H9 (cell line): ENCODE measurements at regions not wholly inside any gene's neighbourhood (a gene's known extent, or its start where the extent isn't known, plus 50 kb on each side); places are given as distances from the start of the nearest gene placed in this dataset.

Experiments used
- DNase-seq: peaks from one replicate; pipeline ENCODE4 v3.0.0-alpha.2; 2017
- H2AFZ ChIP-seq: one replicate; pipeline ENCODE4 v1.6.1; 2013; ENCODE audit warnings: mild to moderate bottlenecking, low read length, control low read depth, moderate library complexity
- H2AK5ac ChIP-seq: 2 replicates; pipeline ENCODE4 v1.6.1; 2013; ENCODE audit warnings: low read length, control low read depth, mixed read lengths; ENCODE audit not compliant: insufficient read length
- H2BK120ac ChIP-seq: one replicate; pipeline ENCODE4 v1.6.1; 2013; ENCODE audit warnings: low read depth, mild to moderate bottlenecking, low read length, control low read depth, inconsistent platforms; ENCODE audit not compliant: poor library complexity, severe bottlenecking
- H2BK12ac ChIP-seq: 2 replicates; pipeline ENCODE4 v1.6.1; 2013; ENCODE audit warnings: low read length, control low read depth, mixed read lengths, low read depth; ENCODE audit not compliant: insufficient read length
- H2BK15ac ChIP-seq: 2 replicates; pipeline ENCODE4 v1.6.1; 2013; ENCODE audit warnings: low read depth, low read length, control low read depth
- H2BK20ac ChIP-seq: one replicate; pipeline ENCODE4 v1.6.1; 2013; ENCODE audit warnings: low read depth, mild to moderate bottlenecking, low read length, control low read depth, inconsistent platforms; ENCODE audit not compliant: poor library complexity, severe bottlenecking
- H2BK5ac ChIP-seq: 2 replicates; pipeline ENCODE4 v1.6.1; 2013; ENCODE audit warnings: low read length, control low read depth, mixed read lengths; ENCODE audit not compliant: insufficient read length
- H3K14ac ChIP-seq: 2 replicates; pipeline ENCODE4 v1.6.1; 2013; ENCODE audit warnings: low read length, control low read depth; ENCODE audit not compliant: insufficient read depth
- H3K18ac ChIP-seq: 2 replicates; pipeline ENCODE4 v1.6.1; 2013; ENCODE audit warnings: low read depth, mild to moderate bottlenecking, mixed read lengths, low read length, control low read depth; ENCODE audit not compliant: insufficient read length
- H3K23ac ChIP-seq: 2 replicates; pipeline ENCODE4 v1.6.1; 2013; ENCODE audit warnings: low read length, control low read depth, mixed read lengths, low read depth; ENCODE audit not compliant: insufficient read length
- H3K23me2 ChIP-seq: 2 replicates; pipeline ENCODE4 v1.6.1; 2013; ENCODE audit warnings: low read depth, mild to moderate bottlenecking, mixed read lengths, low read length, control low read depth; ENCODE audit not compliant: insufficient read length, poor library complexity, severe bottlenecking
- H3K27ac ChIP-seq: 2 replicates; pipeline ENCODE4 v1.5.1; 2013; ENCODE audit warnings: low read length, control low read depth, mixed read lengths, low read depth; ENCODE audit not compliant: insufficient read length
- H3K27me3 ChIP-seq: 2 replicates; pipeline ENCODE4 v1.6.1; 2013; ENCODE audit warnings: low read length, control low read depth, inconsistent platforms; ENCODE audit not compliant: insufficient read depth
- H3K4ac ChIP-seq: 2 replicates; pipeline ENCODE4 v1.6.1; 2013; ENCODE audit warnings: low read depth, mild to moderate bottlenecking, control low read depth, inconsistent platforms, low read length, moderate library complexity
- H3K4me1 ChIP-seq: 2 replicates; pipeline ENCODE4 v1.6.1; 2013; ENCODE audit warnings: low read length, control low read depth, inconsistent platforms; ENCODE audit not compliant: insufficient read depth
- H3K4me2 ChIP-seq: 2 replicates; pipeline ENCODE4 v1.6.1; 2013; ENCODE audit warnings: low read length, control low read depth, mixed read lengths; ENCODE audit not compliant: insufficient read length, insufficient read depth
- H3K56ac ChIP-seq: 2 replicates; pipeline ENCODE4 v1.6.1; 2013; ENCODE audit warnings: low read depth, mild to moderate bottlenecking, mixed read lengths, low read length, control low read depth; ENCODE audit not compliant: insufficient read length
- H3K79me1 ChIP-seq: 2 replicates; pipeline ENCODE4 v1.6.1; 2013; ENCODE audit warnings: low read depth, mild to moderate bottlenecking, moderate library complexity, low read length, control low read depth, inconsistent platforms; ENCODE audit not compliant: insufficient read depth, poor library complexity, severe bottlenecking
- H3K79me2 ChIP-seq: 2 replicates; pipeline ENCODE4 v1.6.1; 2013; ENCODE audit warnings: low read length, control low read depth, inconsistent platforms; ENCODE audit not compliant: insufficient read depth
- H3K9ac ChIP-seq: 2 replicates; pipeline ENCODE4 v1.6.1; 2013; ENCODE audit warnings: low read length, control low read depth, mixed read lengths; ENCODE audit not compliant: insufficient read length; ENCODE audit errors: extremely low read depth
- H3K9me3 ChIP-seq: one replicate; pipeline ENCODE4 v1.6.1; 2013; ENCODE audit warnings: low read depth, low read length, inconsistent platforms; ENCODE audit not compliant: control insufficient read depth
- H3T11ph ChIP-seq: one replicate; pipeline ENCODE4 v1.6.1; 2013; ENCODE audit warnings: mild to moderate bottlenecking, low read length, control low read depth, inconsistent platforms
- H4K20me1 ChIP-seq: one replicate; pipeline ENCODE4 v1.6.1; 2013; ENCODE audit not compliant: control insufficient read depth, insufficient read length, insufficient read depth
- H4K5ac ChIP-seq: 2 replicates; pipeline ENCODE4 v1.6.1; 2013; ENCODE audit warnings: low read depth, mild to moderate bottlenecking, mixed read lengths, low read length, control low read depth; ENCODE audit not compliant: insufficient read length
- H4K8ac ChIP-seq: replicated peaks from 2 replicates; pipeline ENCODE4 v1.6.1; 2013; ENCODE audit warnings: low read length, control low read depth, mixed read lengths, low read depth; ENCODE audit not compliant: insufficient read length
- H4K91ac ChIP-seq: 2 replicates; pipeline ENCODE4 v1.6.1; 2013; ENCODE audit warnings: low read depth, mild to moderate bottlenecking, moderate library complexity, mixed read lengths, low read length, control low read depth; ENCODE audit not compliant: insufficient read length
- H3K27ac Mint-ChIP-seq, 3 experiments: 2 replicates in 2 of 3; 3 replicates in 1 of 3; pipeline ENCODE4 v1.8.0; 2020 to 2021; ENCODE audit warnings: mixed read lengths in 3 of 3, mild to moderate bottlenecking in 1 of 3, moderate library complexity in 1 of 3
- H3K27me3 Mint-ChIP-seq: 2 replicates; pipeline ENCODE4 v1.8.0; 2021; ENCODE audit warnings: low read depth, mild to moderate bottlenecking, moderate library complexity, mixed read lengths
- H3K36me3 Mint-ChIP-seq, 3 experiments: 2 replicates in 2 of 3; 3 replicates in 1 of 3; pipeline ENCODE4 v1.8.0; 2020 to 2021; ENCODE audit warnings: low read depth in 3 of 3, mixed read lengths in 3 of 3; ENCODE audit not compliant: insufficient read depth in 1 of 3
- H3K4me1 Mint-ChIP-seq, 2 experiments: 2 replicates each; pipeline ENCODE4 v1.8.0; 2020; ENCODE audit warnings: mixed read lengths in 2 of 2
- H3K4me3 Mint-ChIP-seq, 2 experiments: 2 replicates in 1 of 2; 3 replicates in 1 of 2; pipeline ENCODE4 v1.8.0; 2020 to 2021; ENCODE audit warnings: mild to moderate bottlenecking in 2 of 2, mixed read lengths in 2 of 2, moderate library complexity in 1 of 2
- H3K9me3 Mint-ChIP-seq, 2 experiments: 2 replicates in 1 of 2; 3 replicates in 1 of 2; pipeline ENCODE4 v1.8.0; 2020; ENCODE audit warnings: mild to moderate bottlenecking in 2 of 2, mixed read lengths in 2 of 2, moderate library complexity in 1 of 2
- WGBS: extraction: QIAGEN DNeasy Blood & Tissue Kit; methylation state at CpG from one replicate; pipeline ENCODE4 v1.1.7; 2013; ENCODE audit warnings: missing lambda C conversion rate, low lambda C conversion rate, mixed read lengths; ENCODE audit not compliant: insufficient read length; ENCODE audit errors: extremely low coverage; 5-methylcytosine and 5-hydroxymethylcytosine counted together
- TF ChIP-seq, protein P1 (sequence below): fragments of 200-600 bp; sonication (generic); conservative IDR thresholded peaks from 3 replicates; pipeline ENCODE4 v1.8.0; 2021; ENCODE audit warnings: antibody characterized with exemption, mild to moderate bottlenecking

DNA sequence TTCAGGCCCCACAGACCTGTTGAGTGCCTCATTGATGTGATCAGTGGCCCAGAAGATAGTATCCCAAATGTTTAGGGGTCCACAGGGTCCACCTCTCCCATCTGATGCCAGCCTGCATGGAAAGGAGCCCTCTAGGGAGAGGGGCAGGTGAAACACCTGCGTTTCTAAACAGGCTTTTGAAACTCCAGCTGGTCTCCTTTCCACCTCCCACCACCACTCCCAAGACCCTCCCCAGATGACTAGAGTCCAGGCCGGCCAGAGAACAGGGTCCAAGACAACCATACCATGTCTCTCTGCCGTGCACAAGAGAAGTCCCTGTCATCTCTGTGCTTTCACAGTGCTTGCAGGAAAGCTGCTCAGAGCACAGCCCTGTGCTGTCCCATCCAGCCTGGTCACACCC is 105.0 kb upstream of the NANOS1 start:
- Histone ChIP-seq H2BK5ac (no peak overlapping the region), H3K4ac (no peak overlapping the region), H3K9ac (no peak overlapping the region), H4K8ac (no peak overlapping the region), H3K27ac (no peak overlapping the region), H4K91ac (no peak overlapping the region), H2BK20ac (no peak overlapping the region), H3K4me1 (no peaks in the 10 kb centered on the region), H4K5ac (no peak overlapping the region), H3K27me3 (no peaks in the 10 kb centered on the region), H3K9me3 (no peaks in the 10 kb centered on the region), H4K20me1 (no peaks in the 10 kb centered on the region), H3K23me2 (no peaks in the 10 kb centered on the region), H3T11ph (no peak overlapping the region), H2BK15ac (no peak overlapping the region), H2BK12ac (no peak overlapping the region), H2AFZ (no peak overlapping the region), H2AK5ac (no peak overlapping the region), H3K79me2 (no peaks in the 10 kb centered on the region), H3K18ac (no peak overlapping the region), H3K23ac (no peak overlapping the region), H3K4me2 (no peak overlapping the region), H3K56ac (no peak overlapping the region), H3K79me1 (no peaks in the 10 kb centered on the region), H2BK120ac (no peak overlapping the region), H3K14ac (no peak overlapping the region; the same call in 1 of the 2 replicates)
- no peak overlapping the region for H3K4me3 Mint-ChIP-seq
- H3K27ac Mint-ChIP-seq = peak overlapping the region in 1 of 3 experiments; percentile 46; a peak in 1 of 7 replicates
- H3K27me3 Mint-ChIP-seq = peaks cover 5% of the 10 kb centered on the region
- no peaks in the 10 kb centered on the region for H3K4me1 Mint-ChIP-seq
- no peaks in the 10 kb centered on the region for H3K9me3 Mint-ChIP-seq
- DNase-seq = no peak
- H3K36me3 Mint-ChIP-seq = no peaks in the 10 kb centered on the region
- TF ChIP-seq, protein P1, sequence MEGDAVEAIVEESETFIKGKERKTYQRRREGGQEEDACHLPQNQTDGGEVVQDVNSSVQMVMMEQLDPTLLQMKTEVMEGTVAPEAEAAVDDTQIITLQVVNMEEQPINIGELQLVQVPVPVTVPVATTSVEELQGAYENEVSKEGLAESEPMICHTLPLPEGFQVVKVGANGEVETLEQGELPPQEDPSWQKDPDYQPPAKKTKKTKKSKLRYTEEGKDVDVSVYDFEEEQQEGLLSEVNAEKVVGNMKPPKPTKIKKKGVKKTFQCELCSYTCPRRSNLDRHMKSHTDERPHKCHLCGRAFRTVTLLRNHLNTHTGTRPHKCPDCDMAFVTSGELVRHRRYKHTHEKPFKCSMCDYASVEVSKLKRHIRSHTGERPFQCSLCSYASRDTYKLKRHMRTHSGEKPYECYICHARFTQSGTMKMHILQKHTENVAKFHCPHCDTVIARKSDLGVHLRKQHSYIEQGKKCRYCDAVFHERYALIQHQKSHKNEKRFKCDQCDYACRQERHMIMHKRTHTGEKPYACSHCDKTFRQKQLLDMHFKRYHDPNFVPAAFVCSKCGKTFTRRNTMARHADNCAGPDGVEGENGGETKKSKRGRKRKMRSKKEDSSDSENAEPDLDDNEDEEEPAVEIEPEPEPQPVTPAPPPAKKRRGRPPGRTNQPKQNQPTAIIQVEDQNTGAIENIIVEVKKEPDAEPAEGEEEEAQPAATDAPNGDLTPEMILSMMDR = no peak
- no CpG with 5 or more reads among the region's 3 CpGs for WGBS
